HG02973 (cell line): ENCODE measurements at regions not wholly inside any gene's neighbourhood (a gene's known extent, or its start where the extent isn't known, plus 50 kb on each side); places are given as distances from the start of the nearest gene placed in this dataset.
"Not testable (repeated sequence)": the region's sequence is repeated elsewhere in the genome, so short reads cannot be mapped to it uniquely, and the experiment has no call there.

Source experiments
- ATAC-seq: cut with Tn5 transposase; IDR thresholded peaks from one replicate; pipeline ENCODE4 v1.9.1; 2021; ENCODE audit warnings: moderate library complexity; ENCODE audit not compliant: unreplicated experiment

DNA sequence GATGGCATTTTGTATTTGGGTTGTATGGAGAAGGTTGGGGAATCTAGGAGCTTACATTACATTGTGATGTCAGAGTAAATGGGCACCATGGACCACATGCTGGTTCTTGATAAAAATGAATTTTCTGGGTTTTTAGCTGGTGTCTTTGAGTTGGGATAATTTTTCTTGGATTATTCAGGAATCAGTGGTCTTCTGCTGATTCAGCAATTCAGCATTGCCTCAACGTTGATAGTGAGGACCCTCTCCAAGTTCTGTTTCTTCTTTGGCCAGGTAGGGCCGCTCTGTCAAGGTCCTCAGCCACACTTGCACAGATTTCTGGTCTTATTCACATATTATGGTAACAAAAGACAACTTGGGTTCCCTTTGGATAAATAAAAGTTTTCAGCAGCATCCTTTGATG lies 312.0 kb upstream of the TPK1 start:
- no peak for ATAC-seq

DNA sequence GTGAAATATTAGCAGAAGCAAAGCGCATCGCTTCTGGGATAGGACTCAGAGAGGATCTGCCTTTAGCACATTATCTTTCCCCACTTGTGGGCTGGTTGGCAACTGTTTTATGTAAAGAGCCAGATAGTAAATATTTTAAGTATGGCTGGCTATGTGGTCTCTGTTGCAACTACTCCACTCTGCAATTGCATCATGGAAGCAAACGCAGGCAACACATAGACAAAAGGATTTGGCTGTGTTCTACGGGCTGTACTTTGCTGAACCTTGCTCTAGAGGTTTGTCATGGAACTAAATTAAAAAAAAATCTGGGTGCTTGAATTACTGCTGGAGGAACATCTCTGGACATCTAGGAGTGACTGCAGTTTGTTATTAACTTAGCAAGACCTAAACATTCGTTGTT lies 307.8 kb upstream of the TPK1 start:
- no peak for ATAC-seq

DNA sequence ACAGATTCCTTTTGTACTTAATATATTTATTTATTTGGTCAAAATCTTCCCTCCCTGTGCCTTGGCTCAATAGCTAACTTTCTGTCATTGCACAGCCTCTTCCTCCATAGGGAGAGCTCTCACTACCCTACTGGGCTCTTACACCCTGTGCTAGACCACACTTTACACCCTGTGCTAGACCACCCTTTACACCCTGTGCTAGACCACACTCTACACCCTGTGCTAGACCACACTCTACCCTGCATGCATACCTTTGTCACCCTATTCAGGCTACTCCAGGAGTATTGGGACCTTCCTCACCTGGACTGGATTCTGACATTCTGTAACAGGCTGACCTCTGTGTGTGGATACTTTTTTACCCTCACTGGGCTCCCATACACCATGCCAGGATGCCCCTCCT lies 298.5 kb upstream of the TPK1 start:
- ATAC-seq: no peak

DNA sequence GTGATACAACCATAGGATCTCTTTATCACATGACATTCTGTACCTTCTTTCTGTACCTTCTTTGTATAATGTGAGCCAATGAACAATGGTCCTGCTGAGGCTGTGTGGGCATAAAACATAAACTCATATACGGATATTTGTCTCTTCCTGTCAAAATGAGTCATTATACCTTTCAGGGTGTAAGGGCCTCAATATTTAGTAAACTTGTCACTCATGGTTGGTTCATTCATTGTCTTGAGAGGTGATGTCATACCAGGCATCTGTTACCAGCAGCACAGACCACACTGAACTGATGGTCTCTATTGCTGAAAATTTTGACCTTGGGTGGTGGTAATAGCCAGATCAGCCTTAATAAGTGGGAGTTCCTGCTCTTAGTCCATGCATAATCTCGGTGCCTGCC lies 287.6 kb upstream of the TPK1 start:
- ATAC-seq: no peak

DNA sequence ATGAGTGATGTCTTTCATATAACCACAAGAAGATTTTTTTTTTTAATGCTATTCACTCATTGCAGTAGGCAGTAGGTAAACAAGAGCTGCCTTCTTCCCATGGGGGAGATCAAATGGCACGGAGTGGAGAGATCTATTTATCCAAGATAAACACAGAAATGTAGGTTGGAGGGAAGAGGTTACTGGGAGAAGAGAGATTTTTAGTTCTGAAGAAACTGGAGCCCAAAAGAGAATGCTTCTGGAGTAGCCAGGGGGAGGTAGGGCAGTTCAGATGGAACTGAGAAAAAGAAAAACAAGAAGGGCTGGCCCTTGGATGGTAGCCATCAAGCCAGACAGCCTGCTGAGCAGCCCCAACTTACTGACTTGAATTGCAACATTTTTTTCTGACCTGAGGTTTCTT lies 270.1 kb upstream of the TPK1 start:
- ATAC-seq: no peak

DNA sequence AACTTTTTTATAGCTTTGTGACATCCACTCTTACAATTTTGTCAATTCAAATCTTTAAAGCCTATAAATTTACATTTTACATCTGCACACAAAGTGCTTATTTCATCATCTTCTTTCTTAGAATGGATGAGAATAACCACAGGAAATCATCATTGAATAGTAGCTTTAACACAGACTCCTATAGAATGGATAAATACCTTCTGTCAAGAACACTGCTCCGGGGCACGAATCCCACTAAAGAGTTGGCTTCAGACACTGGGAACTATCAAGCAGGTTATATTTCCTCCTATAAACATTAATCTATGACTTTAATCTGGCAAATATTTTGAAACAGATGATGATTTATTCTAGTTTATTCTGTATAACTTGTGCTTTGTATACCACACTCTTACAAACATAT lies 269.7 kb upstream of the TPK1 start:
- ATAC-seq: no peak

DNA sequence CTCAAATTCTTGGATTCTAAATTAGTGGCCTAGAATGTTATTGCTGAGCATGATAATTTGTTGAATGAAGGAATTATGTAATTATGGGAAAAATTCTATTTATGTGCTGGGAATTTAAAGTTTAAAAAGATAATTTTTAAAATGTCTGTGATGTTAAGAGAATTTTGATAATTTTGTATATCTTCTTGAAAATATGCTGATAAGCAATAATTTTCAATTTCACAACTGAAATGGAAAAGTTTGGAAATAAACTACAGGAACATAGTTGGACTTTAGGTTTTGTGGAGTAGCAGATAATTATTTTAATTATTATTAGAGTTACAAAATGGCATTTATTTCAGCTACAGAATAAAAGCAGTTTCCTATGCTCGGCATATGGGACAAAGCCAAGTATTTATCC lies 268.5 kb upstream of the TPK1 start:
- ATAC-seq: no peak

DNA sequence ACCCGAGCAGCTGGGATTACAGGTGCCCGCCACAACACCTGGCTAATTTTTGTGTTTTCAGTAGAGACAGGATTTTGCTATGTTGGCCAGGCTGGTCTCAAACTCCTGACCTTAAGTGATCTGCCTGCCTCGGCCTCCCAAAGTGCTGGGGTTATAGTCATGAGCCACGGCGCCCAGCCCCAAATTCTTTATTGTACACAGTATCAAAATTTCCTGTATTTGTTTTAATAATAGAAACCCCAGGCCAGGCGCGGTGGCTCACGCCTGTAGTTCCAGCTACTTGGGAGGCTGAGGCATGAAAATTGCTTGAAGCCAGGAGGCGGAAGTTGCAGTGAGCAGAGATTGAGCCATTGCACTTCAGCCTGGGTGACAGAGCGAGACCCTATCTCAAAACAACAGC lies 266.3 kb upstream of the TPK1 start:
- ATAC-seq: not testable (repeated sequence)

DNA sequence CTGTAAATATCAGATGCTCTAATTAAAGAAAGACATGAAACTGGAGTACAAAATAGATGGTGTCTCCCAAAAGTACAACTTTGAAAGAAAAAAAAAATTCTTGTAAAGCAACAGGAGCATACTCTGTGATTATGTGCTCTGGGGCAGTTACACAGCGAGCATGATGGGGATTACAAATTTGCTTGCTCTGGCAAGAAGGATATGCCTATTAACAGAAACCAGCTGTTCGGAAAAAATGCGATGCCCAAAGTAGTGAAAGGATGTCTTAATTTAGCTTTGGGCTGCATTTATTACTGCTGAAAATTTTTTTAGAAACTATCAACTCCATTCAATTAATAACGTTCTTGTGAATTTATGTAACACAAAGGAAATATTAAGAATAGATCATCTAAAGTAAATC lies 256.9 kb upstream of the TPK1 start:
- no peak for ATAC-seq

DNA sequence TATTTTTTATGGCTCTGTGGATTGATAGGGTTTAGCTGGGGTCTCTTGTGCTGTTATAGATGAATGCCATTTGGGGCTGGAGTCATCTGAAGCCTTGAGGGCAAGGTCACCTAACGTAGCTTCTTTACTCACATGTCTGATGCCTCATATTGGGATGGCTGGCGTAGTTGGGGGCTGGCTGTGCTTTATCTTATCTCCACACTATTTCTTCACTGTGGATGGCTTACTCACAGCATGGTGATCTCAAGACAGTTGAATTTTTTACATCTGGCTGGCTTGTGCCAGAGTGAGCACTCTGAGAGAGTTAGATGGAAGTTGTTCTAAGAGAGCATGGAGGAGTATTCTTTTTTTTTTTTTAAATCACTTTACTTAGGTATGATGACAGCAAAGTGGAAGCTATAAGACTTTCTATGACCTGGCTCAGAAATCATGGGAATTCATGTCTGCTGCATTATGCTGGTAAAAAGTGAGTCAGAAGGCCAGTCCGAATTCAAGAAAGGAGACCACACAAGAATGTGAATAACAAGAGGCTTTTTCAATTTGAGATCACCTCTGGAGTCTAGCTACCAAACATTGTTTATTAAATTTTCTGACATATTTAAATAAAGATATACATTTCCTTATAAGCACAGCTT lies 252.4 kb upstream of the TPK1 start:
- no peak for ATAC-seq

DNA sequence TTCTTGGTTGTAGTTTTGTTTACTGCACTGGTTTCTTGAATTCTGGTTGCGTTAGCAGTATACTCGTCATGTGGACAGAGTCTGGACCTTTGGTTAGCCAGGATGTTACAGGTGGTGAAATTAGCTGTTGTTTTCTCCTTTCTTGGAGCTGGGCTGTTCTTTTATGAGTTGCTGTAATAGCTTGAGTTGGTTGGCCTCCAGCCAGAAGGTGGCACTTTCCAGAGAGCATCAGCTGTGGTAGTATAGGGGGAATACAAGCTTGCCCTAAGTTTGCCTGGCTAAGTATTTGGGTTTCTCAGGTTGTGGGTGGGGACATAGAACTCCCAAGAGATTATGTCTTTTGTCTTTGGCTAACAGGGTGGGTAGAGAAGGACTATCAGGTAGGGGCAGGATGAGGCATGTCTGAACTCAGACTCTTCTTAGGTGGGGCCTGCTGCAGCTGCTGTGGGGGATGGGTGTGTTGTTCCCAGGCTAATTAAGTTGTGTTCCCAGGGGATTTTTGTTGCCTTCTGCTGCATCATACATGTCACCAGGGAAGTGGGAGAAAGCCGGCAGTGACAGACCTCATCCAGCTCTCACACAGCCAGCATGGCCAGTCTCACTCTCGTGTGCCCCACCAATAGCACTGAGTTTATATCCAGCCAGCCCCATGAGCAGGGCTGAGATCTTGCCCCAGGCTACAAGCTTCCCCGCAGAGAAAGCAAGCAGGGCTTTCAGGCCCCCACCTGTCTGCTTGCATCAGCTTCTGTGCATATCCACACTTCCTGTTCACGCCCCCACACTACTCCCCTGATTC lies 246.7 kb upstream of the TPK1 start:
- no peak for ATAC-seq

DNA sequence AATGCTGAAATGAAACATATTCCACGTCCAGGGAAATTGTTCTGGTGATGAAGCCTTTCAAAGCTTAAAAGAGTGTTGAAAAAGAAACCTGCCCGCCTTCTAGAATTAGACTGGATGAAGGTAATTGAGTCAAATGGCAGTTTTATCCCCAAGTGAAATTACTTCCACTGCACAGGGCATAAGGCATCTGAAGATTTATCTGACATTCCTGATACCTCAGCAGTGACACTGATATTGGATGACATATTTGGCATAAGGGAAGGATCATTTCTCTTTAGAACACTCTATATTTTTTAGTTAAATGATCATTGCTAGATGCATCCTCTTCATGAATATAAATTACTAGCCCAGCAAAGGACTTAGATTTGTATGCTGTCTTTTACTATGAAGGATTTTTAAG lies 229.6 kb upstream of the TPK1 start:
- no peak for ATAC-seq

DNA sequence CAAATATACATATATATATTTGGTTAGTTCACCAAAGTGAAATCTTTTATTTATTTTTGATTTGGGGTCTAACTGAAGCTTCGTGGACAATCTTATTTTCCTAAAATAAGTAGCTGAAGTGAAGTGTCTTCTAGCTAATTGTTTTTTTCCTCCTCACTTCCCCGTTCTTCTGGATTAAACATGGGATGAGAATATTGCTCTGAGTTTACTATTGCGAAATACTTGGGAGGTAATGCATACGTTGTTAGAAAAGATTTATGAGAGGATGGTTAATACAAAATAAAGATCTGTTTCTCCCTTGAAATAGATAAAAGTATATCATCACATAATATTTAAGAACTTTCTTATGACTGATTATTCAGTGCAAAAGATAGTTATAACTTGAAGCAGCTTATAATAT lies 228.3 kb upstream of the TPK1 start:
- no peak for ATAC-seq

DNA sequence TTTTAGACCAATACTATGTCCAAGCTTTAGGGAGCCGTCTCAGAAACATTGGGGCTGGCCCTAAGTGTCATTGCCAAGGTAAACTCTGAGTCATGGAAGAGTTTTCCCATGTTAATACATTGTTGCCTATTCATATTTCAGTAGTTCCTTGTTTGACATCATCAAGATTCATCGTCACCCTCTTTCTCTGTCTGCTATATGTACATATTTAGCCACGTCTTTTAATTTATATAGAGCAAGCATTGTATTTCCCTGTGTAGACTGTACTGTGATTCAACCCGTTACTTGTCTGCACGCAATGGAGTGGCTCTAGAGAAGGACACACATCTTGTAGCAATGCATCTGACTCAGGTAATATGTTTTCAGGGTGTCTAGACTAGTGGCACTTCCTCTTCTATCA lies 217.9 kb upstream of the TPK1 start:
- no peak for ATAC-seq

DNA sequence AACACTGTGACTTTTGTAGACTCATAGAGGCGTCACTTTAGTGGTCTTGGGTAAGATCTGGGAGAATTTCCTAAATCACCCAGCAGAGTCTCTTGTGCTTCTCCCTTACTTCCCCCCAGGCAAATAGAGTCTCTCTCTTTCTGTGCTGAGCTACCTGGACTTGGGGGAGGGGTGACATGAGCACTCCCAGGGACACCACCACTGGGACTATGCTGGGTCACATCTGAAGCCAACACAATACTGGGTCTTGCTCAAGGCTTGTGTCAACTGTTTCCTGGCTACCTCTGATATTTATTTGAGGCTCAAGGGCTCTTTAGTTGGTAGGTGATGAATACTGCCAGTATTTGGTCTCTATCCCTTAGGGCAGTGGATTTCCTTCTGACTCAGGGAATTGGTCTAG lies 214.6 kb upstream of the TPK1 start:
- no peak for ATAC-seq

DNA sequence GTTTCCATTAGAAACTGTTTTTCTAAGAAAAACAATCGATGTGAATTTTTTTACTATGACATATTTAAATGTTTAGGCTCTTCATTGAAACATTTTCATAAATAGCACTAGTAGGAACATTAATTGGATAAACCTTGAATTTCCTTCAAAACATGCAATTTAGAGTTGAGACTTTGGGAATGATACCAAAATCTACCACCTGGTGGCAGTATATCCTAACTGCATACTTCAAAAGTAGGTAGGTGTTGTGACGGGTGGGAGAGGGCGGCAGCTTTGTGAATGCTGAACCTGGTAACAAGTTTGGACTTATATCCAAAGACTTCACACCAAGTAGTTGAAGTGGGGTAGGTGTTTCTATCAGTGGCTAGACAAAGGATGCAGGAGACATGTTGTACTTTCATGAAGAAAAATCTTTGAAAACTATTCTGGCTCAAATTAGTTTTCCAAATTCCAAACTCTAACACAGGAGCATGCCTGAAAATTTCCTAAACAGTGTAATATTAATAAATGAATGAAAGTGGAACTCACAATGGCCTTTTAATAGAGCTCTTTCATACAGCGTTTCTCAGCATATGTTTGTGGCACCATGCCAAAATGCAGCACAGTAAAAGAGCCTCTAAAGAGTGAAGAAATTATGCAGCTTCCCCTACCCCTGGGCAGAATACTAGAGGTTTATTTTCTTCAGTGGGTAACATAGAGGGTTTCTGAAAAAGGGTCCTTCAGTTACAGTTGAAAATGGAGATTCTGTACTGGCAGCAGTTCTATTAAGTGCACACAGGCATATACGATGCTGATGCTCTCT lies 201.0 kb upstream of the TPK1 start:
- peak; percentile 94 for ATAC-seq

DNA sequence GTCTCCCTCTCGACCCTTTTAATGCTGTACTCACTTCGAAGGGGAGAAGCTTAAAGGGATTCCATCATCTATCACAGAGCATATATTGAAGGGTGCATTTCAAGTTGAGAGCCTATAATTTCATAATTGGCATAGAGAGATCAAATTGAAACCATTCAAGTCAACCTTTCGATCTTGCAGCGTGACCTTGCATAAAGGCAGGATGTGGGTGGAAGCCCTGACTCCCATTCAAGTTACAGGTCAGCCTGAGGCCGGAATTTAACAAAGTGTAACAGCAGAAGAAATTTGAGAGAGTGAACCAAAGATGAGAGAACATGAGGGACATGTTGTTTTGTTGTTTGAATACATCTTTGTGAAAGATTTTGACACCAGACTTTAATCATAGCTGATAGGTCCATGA lies 195.3 kb upstream of the TPK1 start:
- no peak for ATAC-seq

DNA sequence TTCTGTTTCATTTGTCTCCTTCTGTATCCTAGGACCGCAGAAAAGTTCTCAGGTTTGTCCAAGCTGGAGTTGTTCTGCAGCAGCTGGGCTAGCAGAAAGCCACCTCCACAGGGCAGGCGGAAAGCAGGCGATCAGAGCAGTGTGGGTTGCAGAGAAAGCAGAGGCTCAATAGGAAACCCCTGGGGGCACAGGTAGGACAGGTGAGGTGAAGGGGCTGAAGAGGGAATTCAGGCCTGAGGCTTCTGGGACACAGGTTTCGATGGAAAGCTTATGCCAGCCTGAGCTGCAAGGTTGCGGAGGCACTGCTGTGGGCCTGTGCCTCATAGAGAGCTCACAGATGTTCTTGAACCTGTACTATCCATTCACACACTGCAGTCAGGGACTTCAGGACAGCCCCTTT lies 194.9 kb upstream of the TPK1 start:
- no peak for ATAC-seq

DNA sequence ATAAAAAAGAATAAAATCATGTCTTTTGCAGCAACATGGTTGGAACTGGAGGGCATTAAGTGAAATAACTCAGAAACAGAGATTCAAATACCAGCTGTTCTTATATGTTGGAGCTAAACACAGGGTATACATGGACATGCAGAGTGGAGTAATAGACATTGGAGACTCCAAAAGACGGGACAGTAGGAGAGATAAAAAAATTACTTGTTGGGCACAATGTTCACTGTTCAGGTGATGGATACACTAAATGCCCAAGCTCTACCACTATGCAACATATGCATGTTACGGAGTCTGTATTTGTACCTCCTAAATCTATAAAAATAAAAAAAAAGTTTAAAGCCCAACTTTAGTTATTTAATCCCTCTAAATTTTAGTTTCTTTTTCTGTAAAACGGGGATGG lies 184.6 kb upstream of the TPK1 start:
- ATAC-seq: no peak

DNA sequence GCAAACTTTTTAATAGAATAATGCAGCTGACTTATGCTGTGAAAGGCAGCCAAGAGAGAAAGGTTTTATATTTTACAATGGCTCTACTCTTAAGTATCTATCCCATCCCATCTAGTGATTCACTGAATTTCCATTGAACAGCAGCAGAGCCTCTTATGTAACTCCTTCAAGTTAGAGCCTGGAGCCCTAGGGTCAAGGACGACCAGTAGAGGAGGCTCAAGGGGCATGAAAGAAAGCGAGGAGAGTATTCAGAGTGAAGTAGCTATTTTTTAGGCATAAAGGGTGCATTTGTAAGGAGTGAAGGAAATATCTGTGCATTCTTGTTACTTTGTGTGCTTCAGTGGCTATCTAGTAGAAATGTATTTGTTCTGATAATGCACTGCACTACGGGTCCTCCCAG lies 180.2 kb upstream of the TPK1 start:
- ATAC-seq: no peak

DNA sequence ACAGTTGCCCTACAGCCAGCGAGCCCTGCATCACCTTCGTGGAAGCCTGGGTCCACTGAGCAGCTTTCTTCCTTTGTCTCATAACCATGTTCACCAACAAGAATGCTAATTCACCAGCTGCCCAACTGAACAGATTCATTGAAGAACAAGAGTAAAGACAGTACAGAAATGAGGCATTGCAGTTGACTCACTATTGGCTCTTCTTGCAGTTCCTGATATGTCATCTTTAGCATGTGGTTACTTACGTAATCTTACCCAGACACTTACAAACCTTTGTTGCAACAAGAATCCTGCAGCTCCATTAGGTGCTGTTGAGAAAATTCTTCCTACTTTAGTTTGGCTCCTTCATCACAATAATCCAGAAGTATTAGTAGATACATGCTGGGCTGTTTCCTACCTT lies 174.0 kb upstream of the TPK1 start:
- ATAC-seq: no peak

DNA sequence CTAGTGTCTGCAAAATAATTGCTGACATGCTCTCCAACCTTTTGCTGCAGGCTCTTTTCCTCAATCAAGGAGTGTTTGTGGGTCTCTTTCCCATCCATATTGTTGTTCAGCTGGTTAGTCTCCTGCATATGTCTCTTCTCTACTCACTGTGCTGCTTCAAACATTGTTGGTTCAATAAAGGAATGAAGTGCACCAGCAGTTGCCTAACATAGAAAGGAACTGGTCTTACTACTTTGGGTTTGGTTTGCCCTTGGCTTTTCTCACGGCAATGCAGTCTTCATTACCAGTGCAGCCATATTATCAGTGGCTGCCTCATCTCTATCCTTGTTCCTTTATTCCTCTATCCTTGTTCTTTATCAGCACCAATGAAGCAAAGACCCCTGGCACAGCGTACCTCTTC lies 169.7 kb upstream of the TPK1 start:
- no peak for ATAC-seq
